ENCODE measurements at regions not wholly inside any gene's neighbourhood (a gene's known extent, or its start where the extent isn't known, plus 50 kb on each side); places are given as distances from the start of the nearest gene placed in this dataset.

- peaks cover 27% of the 10 kb centered on the region for H3K27me3 ChIP-seq (ENCODE audit: control insufficient read depth, insufficient read depth, low read length)
- no peaks in the 10 kb centered on the region for H3K9me3 ChIP-seq (ENCODE audit: control insufficient read depth, insufficient read depth, low read length)
- no peak for DNase-seq (ENCODE audit: low read depth in 4 of 6, low spot score in 6 of 6)
- WGBS (ENCODE audit: insufficient coverage): 94% methylated on average over 2 of the region's 7 CpGs
- H3K4me1 ChIP-seq (ENCODE audit: control insufficient read depth, insufficient read depth, low read length): peaks cover 40% of the 10 kb centered on the region
- H3K4me3 ChIP-seq (ENCODE audit: low read depth, low read length): no peak overlapping the region
- H3K27ac ChIP-seq (ENCODE audit: low read depth, low read length): no peak overlapping the region
- H3K36me3 ChIP-seq (ENCODE audit: control insufficient read depth, insufficient read depth, low read length): no peaks in the 10 kb centered on the region
Observed at GRCh38 chr3:72259755-72260587, 475.0 kb upstream of the PROK2 start.

GRCh38 chr3:72258361-72259141 is 473.6 kb upstream of the PROK2 start:
- Histone ChIP-seq H3K27ac (ENCODE audit: low read depth, low read length) (peak overlapping the region; percentile 43), H3K36me3 (ENCODE audit: control insufficient read depth, insufficient read depth, low read length) (no peaks in the 10 kb centered on the region), H3K27me3 (ENCODE audit: control insufficient read depth, insufficient read depth, low read length) (peaks cover 27% of the 10 kb centered on the region), H3K4me3 (ENCODE audit: low read depth, low read length) (no peak overlapping the region), H3K9me3 (ENCODE audit: control insufficient read depth, insufficient read depth, low read length) (no peaks in the 10 kb centered on the region), H3K4me1 (ENCODE audit: control insufficient read depth, insufficient read depth, low read length) (peaks cover 42% of the 10 kb centered on the region)
- 27% methylated on average over 10 of the region's 17 CpGs for WGBS (ENCODE audit: insufficient coverage)
- peak in 2 of 6 donors; percentile 68 to 88 for DNase-seq (ENCODE audit: low read depth in 4 of 6, low spot score in 6 of 6)

DNA sequence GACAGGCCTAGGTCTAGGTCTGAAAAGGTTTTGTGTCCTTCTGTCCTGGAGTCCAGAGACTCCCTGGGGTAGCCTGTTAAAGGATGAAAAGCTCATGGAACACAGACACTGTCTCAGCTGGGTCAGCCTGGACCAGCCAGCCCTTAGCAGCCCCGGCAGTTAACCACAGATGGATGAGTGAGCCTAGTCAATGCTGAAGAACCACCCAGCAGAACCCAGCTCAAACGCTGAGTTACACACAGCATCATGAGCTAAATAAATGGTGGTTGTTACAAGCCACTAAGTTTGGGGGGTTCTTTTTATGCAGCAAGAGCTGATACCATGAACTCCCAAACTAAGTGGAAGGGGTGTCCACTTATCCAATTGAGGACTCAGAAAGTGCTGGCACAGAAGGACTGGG is 472.8 kb upstream of the PROK2 start:
- Histone ChIP-seq H3K27me3 (ENCODE audit: control insufficient read depth, insufficient read depth, low read length) (peaks cover 27% of the 10 kb centered on the region), H3K27ac (ENCODE audit: low read depth, low read length) (no peak overlapping the region), H3K4me1 (ENCODE audit: control insufficient read depth, insufficient read depth, low read length) (peaks cover 42% of the 10 kb centered on the region), H3K9me3 (ENCODE audit: control insufficient read depth, insufficient read depth, low read length) (no peaks in the 10 kb centered on the region), H3K36me3 (ENCODE audit: control insufficient read depth, insufficient read depth, low read length) (no peaks in the 10 kb centered on the region), H3K4me3 (ENCODE audit: low read depth, low read length) (no peak overlapping the region)
- 75% methylated on average over 1 of the region's 2 CpGs for WGBS (ENCODE audit: insufficient coverage)
- no peak for DNase-seq (ENCODE audit: low read depth in 4 of 6, low spot score in 6 of 6)

DNA sequence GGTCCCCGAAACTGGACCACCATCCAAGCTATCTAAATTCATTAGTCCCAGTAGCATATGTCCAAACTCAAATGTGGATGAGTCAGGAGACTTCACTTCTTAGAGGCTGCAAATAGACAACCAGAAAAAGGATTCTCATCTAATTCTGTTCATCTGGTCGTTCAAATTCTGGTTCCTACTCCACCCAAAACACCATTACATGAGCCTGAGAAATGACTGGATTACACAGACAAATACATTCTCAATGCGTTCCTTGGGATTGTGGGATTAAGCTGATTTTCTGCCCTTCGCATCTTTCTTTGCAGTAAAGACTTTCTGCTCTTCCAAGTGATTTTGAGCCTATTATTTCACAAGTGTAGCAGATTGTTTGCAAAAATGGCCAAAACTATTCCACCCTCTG is 472.3 kb upstream of the PROK2 start:
- 100% methylated on average over 2 of the region's 4 CpGs for WGBS (ENCODE audit: insufficient coverage)
- Histone ChIP-seq H3K9me3 (ENCODE audit: control insufficient read depth, insufficient read depth, low read length) (no peaks in the 10 kb centered on the region), H3K4me1 (ENCODE audit: control insufficient read depth, insufficient read depth, low read length) (peaks cover 42% of the 10 kb centered on the region), H3K27ac (ENCODE audit: low read depth, low read length) (no peak overlapping the region), H3K27me3 (ENCODE audit: control insufficient read depth, insufficient read depth, low read length) (peaks cover 27% of the 10 kb centered on the region), H3K4me3 (ENCODE audit: low read depth, low read length) (no peak overlapping the region), H3K36me3 (ENCODE audit: control insufficient read depth, insufficient read depth, low read length) (no peaks in the 10 kb centered on the region)
- no peak for DNase-seq (ENCODE audit: low read depth in 4 of 6, low spot score in 6 of 6)

GRCh38 chr3:72256716-72257115 is 471.8 kb upstream of the PROK2 start:
- H3K4me1 ChIP-seq (ENCODE audit: control insufficient read depth, insufficient read depth, low read length): peaks cover 42% of the 10 kb centered on the region
- no peaks in the 10 kb centered on the region for H3K36me3 ChIP-seq (ENCODE audit: control insufficient read depth, insufficient read depth, low read length)
- H3K27me3 ChIP-seq (ENCODE audit: control insufficient read depth, insufficient read depth, low read length): peaks cover 27% of the 10 kb centered on the region
- no peak for DNase-seq (ENCODE audit: low read depth in 4 of 6, low spot score in 6 of 6)
- H3K4me3 ChIP-seq (ENCODE audit: low read depth, low read length): no peak overlapping the region
- no peak overlapping the region for H3K27ac ChIP-seq (ENCODE audit: low read depth, low read length)
- WGBS (ENCODE audit: insufficient coverage): 48% methylated on average over 5 of the region's 6 CpGs
- no peaks in the 10 kb centered on the region for H3K9me3 ChIP-seq (ENCODE audit: control insufficient read depth, insufficient read depth, low read length)

DNA sequence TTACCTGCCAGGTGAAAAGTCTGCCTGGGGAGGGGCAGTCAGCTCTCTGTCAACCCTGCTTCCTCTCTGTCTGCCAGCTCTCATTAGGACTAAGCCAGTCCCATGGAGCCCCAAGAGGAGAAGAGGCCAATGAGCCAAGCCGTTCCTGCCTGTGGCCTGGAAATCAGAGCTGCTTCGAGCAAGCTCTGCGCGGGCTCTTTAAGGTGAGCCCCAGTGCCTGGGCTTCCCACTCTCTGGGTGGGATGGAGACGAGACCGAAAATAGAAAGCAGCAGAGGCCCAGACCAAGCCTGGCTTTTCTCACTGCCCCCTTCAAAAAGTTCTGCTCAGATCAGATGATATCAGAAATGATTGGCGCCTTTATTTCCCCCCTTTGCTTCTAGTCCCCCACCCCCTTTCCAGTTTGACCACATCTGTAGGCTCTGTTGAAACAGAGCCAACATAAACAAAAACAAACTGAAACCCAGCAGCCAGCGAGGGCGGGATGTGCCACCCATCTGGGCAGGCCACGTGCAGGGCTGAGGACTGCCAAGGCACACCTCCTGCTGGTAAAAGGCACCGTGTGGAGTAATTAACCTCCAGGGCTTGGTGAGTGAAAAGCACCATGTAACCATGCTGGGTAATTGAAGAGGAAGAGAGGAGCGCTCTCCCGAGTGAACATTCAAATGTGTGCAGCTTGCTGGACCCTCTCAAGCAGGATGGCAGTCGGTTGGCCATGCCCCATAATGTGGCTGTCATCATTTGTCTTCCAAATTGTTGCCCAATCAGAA is 471.0 kb upstream of the PROK2 start:
- H3K9me3 ChIP-seq (ENCODE audit: control insufficient read depth, insufficient read depth, low read length): no peaks in the 10 kb centered on the region
- peaks cover 24% of the 10 kb centered on the region for H3K27me3 ChIP-seq (ENCODE audit: control insufficient read depth, insufficient read depth, low read length)
- no peak overlapping the region for H3K27ac ChIP-seq (ENCODE audit: low read depth, low read length)
- DNase-seq (ENCODE audit: low read depth in 4 of 6, low spot score in 6 of 6): peak in 2 of 6 donors; percentile 80 to 84
- no peak overlapping the region for H3K4me3 ChIP-seq (ENCODE audit: low read depth, low read length)
- no peaks in the 10 kb centered on the region for H3K36me3 ChIP-seq (ENCODE audit: control insufficient read depth, insufficient read depth, low read length)
- peaks cover 42% of the 10 kb centered on the region for H3K4me1 ChIP-seq (ENCODE audit: control insufficient read depth, insufficient read depth, low read length)
- WGBS (ENCODE audit: insufficient coverage): 16% methylated on average over 14 of the region's 14 CpGs

GRCh38 chr3:72255191-72255590 is 470.2 kb upstream of the PROK2 start:
- WGBS (ENCODE audit: insufficient coverage): 0% methylated on average over 1 of the region's 2 CpGs
- Histone ChIP-seq H3K27me3 (ENCODE audit: control insufficient read depth, insufficient read depth, low read length) (peaks cover 25% of the 10 kb centered on the region), H3K4me3 (ENCODE audit: low read depth, low read length) (no peak overlapping the region), H3K9me3 (ENCODE audit: control insufficient read depth, insufficient read depth, low read length) (no peaks in the 10 kb centered on the region), H3K27ac (ENCODE audit: low read depth, low read length) (peak overlapping the region; percentile 21), H3K36me3 (ENCODE audit: control insufficient read depth, insufficient read depth, low read length) (no peaks in the 10 kb centered on the region), H3K4me1 (ENCODE audit: control insufficient read depth, insufficient read depth, low read length) (peaks cover 36% of the 10 kb centered on the region)
- DNase-seq (ENCODE audit: low read depth in 4 of 6, low spot score in 6 of 6): peak in 5 of 6 donors; percentile 59 to 92 (median 70)

- DNase-seq (ENCODE audit: low read depth in 4 of 6, low spot score in 6 of 6): no peak
- H3K9me3 ChIP-seq (ENCODE audit: control insufficient read depth, insufficient read depth, low read length): no peaks in the 10 kb centered on the region
- H3K27ac ChIP-seq (ENCODE audit: low read depth, low read length): no peak overlapping the region
- no peak overlapping the region for H3K4me3 ChIP-seq (ENCODE audit: low read depth, low read length)
- peaks cover 18% of the 10 kb centered on the region for H3K27me3 ChIP-seq (ENCODE audit: control insufficient read depth, insufficient read depth, low read length)
- peaks cover 34% of the 10 kb centered on the region for H3K4me1 ChIP-seq (ENCODE audit: control insufficient read depth, insufficient read depth, low read length)
- no CpG with 5 or more reads among the region's 2 CpGs for WGBS (ENCODE audit: insufficient coverage)
- no peaks in the 10 kb centered on the region for H3K36me3 ChIP-seq (ENCODE audit: control insufficient read depth, insufficient read depth, low read length)
Observed at GRCh38 chr3:72254483-72254882, 469.5 kb upstream of the PROK2 start.

DNA sequence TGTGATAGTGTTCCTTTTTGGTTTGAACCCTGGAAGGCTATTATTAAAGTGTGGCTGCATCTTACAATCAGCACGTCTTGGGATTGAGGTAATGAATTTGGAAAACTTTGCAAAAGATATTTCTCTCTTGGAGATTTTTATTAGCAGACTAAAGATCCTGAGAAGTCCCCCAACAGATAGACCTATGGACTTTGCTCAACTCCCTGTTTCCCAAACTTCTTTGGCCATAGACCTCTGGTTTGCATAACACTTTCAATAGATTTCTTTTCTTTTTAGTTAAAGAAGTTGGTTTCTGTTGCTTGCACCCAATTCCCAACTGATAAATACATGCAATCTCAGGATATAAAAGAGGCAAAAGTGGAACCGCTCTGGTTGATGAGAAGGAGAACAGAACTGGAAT is 465.8 kb upstream of the PROK2 start:
- Histone ChIP-seq H3K9me3 (ENCODE audit: control insufficient read depth, insufficient read depth, low read length) (no peaks in the 10 kb centered on the region), H3K4me1 (ENCODE audit: control insufficient read depth, insufficient read depth, low read length) (peaks cover 30% of the 10 kb centered on the region), H3K36me3 (ENCODE audit: control insufficient read depth, insufficient read depth, low read length) (no peaks in the 10 kb centered on the region), H3K27me3 (ENCODE audit: control insufficient read depth, insufficient read depth, low read length) (peaks cover 3% of the 10 kb centered on the region), H3K4me3 (ENCODE audit: low read depth, low read length) (no peak overlapping the region), H3K27ac (ENCODE audit: low read depth, low read length) (no peak overlapping the region)
- no peak for DNase-seq (ENCODE audit: low read depth in 4 of 6, low spot score in 6 of 6)
- no CpG with 5 or more reads among the region's 2 CpGs for WGBS (ENCODE audit: insufficient coverage)
